ENCODE measurements at regions not wholly inside any gene's neighbourhood (a gene's known extent, or its start where the extent isn't known, plus 50 kb on each side); places are given as distances from the start of the nearest gene placed in this dataset.

- Histone ChIP-seq H3K36me3 (ENCODE audit: control insufficient read depth, insufficient read depth, low read length) (no peaks in the 10 kb centered on the region), H3K4me3 (replicated peaks; ENCODE audit: low read depth, low read length) (no peak overlapping the region), H3K27me3 (replicated peaks; ENCODE audit: control insufficient read depth, insufficient read depth, low read length) (no peaks in the 10 kb centered on the region)
- TF ChIP-seq CTCF (IDR thresholded peaks at IDR 0.05; ENCODE audit: insufficient read depth, low read length, poor library complexity, severe bottlenecking), result no peak
- DNase-seq (ENCODE audit: extremely low read depth, insufficient read length), result no peak
Observed at GRCh38 chr10:130372222-130372621, 236.0 kb downstream of the GLRX3 start.

- no peak for TF ChIP-seq CTCF (IDR thresholded peaks at IDR 0.05; ENCODE audit: insufficient read depth, low read length, poor library complexity, severe bottlenecking)
- H3K36me3 ChIP-seq (ENCODE audit: control insufficient read depth, insufficient read depth, low read length), result no peaks in the 10 kb centered on the region
- no peaks in the 10 kb centered on the region for H3K27me3 ChIP-seq (replicated peaks; ENCODE audit: control insufficient read depth, insufficient read depth, low read length)
- no peak for DNase-seq (ENCODE audit: extremely low read depth, insufficient read length)
- no peak overlapping the region for H3K4me3 ChIP-seq (replicated peaks; ENCODE audit: low read depth, low read length)
Observed at GRCh38 chr10:130372866-130373265, 236.7 kb downstream of the GLRX3 start.

GRCh38 chr10:130377986-130378540 is 241.9 kb downstream of the GLRX3 start:
- no peak for DNase-seq (ENCODE audit: extremely low read depth, insufficient read length)
- Histone ChIP-seq H3K36me3 (ENCODE audit: control insufficient read depth, insufficient read depth, low read length) (no peaks in the 10 kb centered on the region), H3K4me3 (replicated peaks; ENCODE audit: low read depth, low read length) (no peak overlapping the region), H3K27me3 (replicated peaks; ENCODE audit: control insufficient read depth, insufficient read depth, low read length) (no peaks in the 10 kb centered on the region)
- no peak for TF ChIP-seq CTCF (IDR thresholded peaks at IDR 0.05; ENCODE audit: insufficient read depth, low read length, poor library complexity, severe bottlenecking)

GRCh38 chr10:130378556-130379400 is 242.6 kb downstream of the GLRX3 start:
- H3K27me3 ChIP-seq (replicated peaks; ENCODE audit: control insufficient read depth, insufficient read depth, low read length), result no peaks in the 10 kb centered on the region
- no peaks in the 10 kb centered on the region for H3K36me3 ChIP-seq (ENCODE audit: control insufficient read depth, insufficient read depth, low read length)
- H3K4me3 ChIP-seq (replicated peaks; ENCODE audit: low read depth, low read length), result no peak overlapping the region
- no peak for DNase-seq (ENCODE audit: extremely low read depth, insufficient read length)
- no peak for TF ChIP-seq CTCF (IDR thresholded peaks at IDR 0.05; ENCODE audit: insufficient read depth, low read length, poor library complexity, severe bottlenecking)

GRCh38 chr10:130380056-130380455 is 243.9 kb downstream of the GLRX3 start:
- TF ChIP-seq CTCF (IDR thresholded peaks at IDR 0.05; ENCODE audit: insufficient read depth, low read length, poor library complexity, severe bottlenecking), result no peak

More at GRCh38 chr10:130380056-130380455, 243.9 kb downstream of the GLRX3 start:
- H3K4me3 ChIP-seq (replicated peaks; ENCODE audit: low read depth, low read length), result no peak overlapping the region
- H3K27me3 ChIP-seq (replicated peaks; ENCODE audit: control insufficient read depth, insufficient read depth, low read length), result no peaks in the 10 kb centered on the region
- no peaks in the 10 kb centered on the region for H3K36me3 ChIP-seq (ENCODE audit: control insufficient read depth, insufficient read depth, low read length)
- no peak for DNase-seq (ENCODE audit: extremely low read depth, insufficient read length)
